ENCODE measurements at regions not wholly inside any gene's neighbourhood (a gene's known extent, or its start where the extent isn't known, plus 50 kb on each side); places are given as distances from the start of the nearest gene placed in this dataset.

DNA sequence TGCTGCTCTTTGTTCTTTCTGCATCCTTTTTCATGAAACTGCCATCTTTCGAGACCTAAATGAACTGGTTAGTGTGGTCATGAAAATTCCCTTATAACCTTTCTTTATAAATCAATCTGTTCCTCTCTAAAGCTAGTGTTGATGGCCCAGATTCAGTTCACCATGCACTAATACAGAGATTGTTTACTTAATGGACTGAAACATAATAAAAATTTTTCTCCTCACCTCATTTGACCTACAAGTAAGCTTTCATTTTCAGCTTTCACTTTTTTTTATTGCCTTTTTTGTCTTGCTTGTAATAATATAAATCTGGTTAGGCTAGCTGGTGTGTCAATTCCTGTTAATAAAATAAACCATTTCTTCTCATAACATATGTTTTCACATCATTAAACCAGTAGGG, 183.8 kb downstream of the CCDC59 start:
- DNase-seq (ENCODE audit: low spot score), result no peak

- DNase-seq (ENCODE audit: low spot score), result no peak
These were observed 209.1 kb downstream of the CCDC59 start for GRCh38 chr12:82149045-82149444.

GRCh38 chr12:82146740-82147139, 211.4 kb downstream of the CCDC59 start:
- no peak for DNase-seq (ENCODE audit: low spot score)

DNA sequence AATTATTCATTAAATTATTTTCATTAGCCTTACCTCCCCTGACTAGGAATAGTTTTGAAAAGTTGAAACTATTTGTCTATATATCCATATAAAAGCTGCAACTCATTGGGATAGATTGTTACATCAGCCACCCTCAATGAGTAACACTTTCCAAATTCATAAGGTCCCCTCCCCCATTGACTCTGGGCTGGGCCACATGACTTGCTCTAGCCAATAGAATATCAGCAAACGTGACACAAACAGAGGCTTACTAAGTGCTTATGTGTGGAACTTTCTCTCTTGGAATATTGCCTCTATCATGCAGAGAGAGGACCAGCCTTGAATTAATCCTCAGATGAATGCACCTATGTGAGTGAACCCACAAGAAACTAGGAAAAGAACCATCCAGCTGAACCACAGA, 213.7 kb downstream of the CCDC59 start:
- DNase-seq (ENCODE audit: low spot score), result no peak

DNA sequence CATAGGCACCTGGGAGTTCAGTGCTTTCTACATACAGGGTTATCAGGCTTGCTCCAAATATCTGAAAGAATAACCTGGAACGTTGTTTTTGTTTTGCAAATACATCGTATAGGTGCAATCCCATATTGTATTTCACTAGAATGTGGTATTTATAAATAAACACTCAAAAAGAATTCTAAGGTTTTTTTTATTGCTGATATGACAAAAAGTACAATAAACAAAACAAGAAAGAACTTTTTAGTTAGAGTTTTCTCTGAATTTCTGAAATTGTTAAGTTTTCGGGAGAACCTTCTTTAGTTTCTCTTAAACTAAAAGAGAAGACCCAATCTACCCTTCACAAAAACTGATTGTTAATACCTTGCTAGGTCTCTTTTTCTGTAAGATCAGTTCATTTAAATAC, 225.8 kb downstream of the CCDC59 start:
- no peak for DNase-seq (ENCODE audit: low spot score)

GRCh38 chr12:82130762-82131161, 227.4 kb downstream of the CCDC59 start:
- DNase-seq (ENCODE audit: low spot score), result no peak

GRCh38 chr12:82124711-82125380, 233.3 kb downstream of the CCDC59 start:
- DNase-seq (ENCODE audit: low spot score), result peak; percentile 4

GRCh38 chr12:82121545-82121944, 236.6 kb downstream of the CCDC59 start:
- no peak for DNase-seq (ENCODE audit: low spot score)

- DNase-seq (ENCODE audit: low spot score), result no peak
These were observed 237.3 kb downstream of the CCDC59 start for GRCh38 chr12:82120901-82121300.

GRCh38 chr12:82109243-82109642, 248.9 kb downstream of the CCDC59 start:
- DNase-seq (ENCODE audit: low spot score), result no peak

DNA sequence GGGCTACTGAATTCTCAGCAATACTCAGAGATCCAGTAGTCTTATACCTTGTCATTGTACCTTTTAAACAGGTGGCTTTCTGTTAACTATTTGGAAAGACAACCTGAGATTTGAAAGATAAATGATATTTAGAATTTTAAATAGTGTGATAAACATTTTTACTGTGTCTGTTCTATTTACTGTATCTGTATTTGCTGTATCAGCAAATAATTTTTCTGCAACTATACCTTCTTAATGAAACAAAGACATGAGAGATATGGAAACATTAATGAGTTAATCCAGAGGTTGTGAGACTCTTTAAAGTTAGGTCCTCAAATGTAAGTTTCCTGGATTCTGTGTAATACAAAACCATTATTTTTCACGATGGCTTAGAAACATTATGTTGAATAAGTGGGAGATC, 249.6 kb downstream of the CCDC59 start:
- DNase-seq (ENCODE audit: low spot score), result no peak

- peak; percentile 9 for DNase-seq (ENCODE audit: low spot score)
These were observed 259.0 kb downstream of the CCDC59 start for GRCh38 chr12:82099216-82099615.

DNA sequence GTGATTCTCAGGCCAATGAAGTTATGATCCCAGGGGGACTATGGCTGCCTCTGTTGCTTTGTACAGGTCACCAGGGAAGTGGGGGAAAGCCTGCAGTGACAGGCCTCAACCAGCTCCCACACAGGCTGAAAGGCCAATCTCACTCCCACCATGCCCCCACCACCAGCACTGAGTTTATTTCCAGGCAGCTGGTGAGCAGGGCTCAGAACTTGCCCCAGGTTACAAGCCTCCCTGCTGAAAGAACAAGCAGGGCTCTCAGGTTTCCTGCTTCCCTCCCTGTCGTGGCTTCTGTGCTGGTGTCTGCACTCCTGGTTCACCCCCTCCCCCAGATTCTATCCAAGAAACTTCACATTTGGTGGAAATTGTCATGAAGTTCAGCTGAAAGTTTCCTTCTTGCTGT, 260.3 kb downstream of the CCDC59 start:
- DNase-seq (ENCODE audit: low spot score), result no peak

GRCh38 chr12:82097438-82097837, 260.7 kb downstream of the CCDC59 start:
- no peak for DNase-seq (ENCODE audit: low spot score)

DNA sequence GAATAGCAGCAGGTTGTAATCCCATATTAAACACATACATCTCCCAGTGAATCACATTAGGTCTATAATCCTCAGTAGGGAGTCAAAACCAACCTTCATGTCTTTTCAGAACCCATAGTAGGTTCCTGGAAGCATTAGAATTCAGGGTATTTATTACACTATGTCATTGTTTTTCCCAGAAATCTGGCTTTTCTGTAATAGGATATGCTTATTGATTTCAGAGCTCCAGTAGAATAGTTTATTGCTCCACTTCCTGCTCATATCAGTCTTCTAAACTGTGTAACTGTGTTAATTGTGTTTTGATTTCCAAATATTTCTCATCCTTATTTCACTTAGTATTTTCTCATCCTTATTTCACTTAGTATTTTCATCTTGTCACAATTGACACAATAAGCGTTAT, 268.0 kb downstream of the CCDC59 start:
- DNase-seq (ENCODE audit: low spot score), result no peak

GRCh38 chr12:82089369-82090121, 268.6 kb downstream of the CCDC59 start:
- no peak for DNase-seq (ENCODE audit: low spot score)

DNA sequence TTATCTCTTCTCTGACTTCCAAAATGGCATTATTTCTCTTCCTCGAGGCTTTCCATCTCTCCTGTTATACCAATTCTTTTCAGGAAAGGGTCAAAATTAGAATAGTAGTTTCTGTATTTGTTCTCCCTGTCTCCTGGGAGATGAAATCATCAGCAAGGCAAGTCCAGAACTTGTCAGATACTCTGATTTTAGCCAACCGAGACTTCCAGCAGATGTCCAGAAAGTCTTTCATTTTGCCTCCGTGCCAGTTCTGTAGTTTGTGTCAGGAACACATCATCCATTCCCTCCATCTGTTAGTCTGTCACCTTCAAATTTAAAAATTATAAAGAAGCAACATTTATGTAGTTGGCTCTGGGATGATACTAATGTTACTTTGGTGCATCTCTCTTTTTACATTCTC, 275.7 kb downstream of the CCDC59 start:
- DNase-seq (ENCODE audit: low spot score), result no peak

- DNase-seq (ENCODE audit: low spot score), result no peak
These were observed 288.2 kb downstream of the CCDC59 start for GRCh38 chr12:82069931-82070514.

DNA sequence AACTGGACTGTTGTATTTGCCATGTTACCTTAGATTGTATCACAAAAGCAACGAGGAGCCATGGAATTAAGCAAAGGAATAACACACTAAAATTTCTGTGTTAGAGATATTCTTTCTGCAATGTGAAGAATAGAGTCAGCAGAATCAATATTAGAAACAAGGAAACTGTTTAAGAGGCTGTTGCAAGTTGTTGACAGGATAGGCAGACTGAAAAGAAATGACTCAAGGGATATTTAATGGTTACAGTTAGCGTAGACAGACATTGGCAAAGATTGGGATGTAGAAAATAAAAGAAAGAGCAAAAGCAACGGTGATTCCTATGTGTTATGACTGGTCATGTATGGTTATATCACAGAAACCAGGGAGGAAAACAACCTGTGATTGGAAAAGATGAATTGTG, 299.0 kb upstream of the PPFIA2 start:
- no peak for DNase-seq (ENCODE audit: low spot score)

GRCh38 chr12:82057770-82058169, 298.6 kb upstream of the PPFIA2 start:
- no peak for DNase-seq (ENCODE audit: low spot score)

- DNase-seq (ENCODE audit: low spot score), result no peak
These were observed 296.2 kb upstream of the PPFIA2 start for GRCh38 chr12:82055391-82055790.

DNA sequence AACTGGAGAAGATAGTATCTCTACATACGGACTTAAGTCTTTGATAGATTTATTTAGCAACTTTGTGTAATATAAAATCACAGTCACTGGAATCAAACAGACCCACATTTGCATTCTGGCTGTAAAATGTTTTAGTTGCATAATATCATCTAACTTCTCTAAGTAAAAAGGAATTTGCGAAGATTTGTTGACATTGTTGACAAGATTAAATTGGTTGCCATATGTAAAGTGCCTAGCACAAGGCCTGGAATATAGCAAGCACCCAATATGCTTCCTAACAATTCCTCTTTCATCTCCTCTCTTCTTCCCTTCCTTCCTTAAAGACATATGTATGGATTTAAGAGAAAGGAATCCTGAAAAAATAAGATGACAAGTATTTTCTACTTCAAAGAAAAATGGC, 295.4 kb upstream of the PPFIA2 start:
- no peak for DNase-seq (ENCODE audit: low spot score)

- DNase-seq (ENCODE audit: low spot score), result no peak
These were observed 288.3 kb upstream of the PPFIA2 start for GRCh38 chr12:82047446-82047845.

All from AG08395 (cell line).